WTC11 (cell line): ENCODE measurements at regions not wholly inside any gene's neighbourhood (a gene's known extent, or its start where the extent isn't known, plus 50 kb on each side); places are given as distances from the start of the nearest gene placed in this dataset.

ENCODE experiments used
- ATAC-seq: fragments of 200-7000 bp; cut with Tn5 transposase; 2 replicates; pipeline ENCODE4 v1.10.0; 2021; ENCODE audit warnings: mild to moderate bottlenecking, moderate library complexity
- CTCF ChIA-PET: fragments of 300-600 bp; sonication (Branson Sonifier 250); formaldehyde crosslinking; loops from one replicate; lab custom pipeline; 2021; ENCODE audit warnings: antibody characterized with exemption; lab: Charles Lee
- POLR2A ChIA-PET: fragments of 350-600 bp; sonication (Branson Sonifier 250); formaldehyde crosslinking; loops from one replicate; lab custom pipeline; 2021; ENCODE audit warnings: antibody characterized with exemption; lab: Charles Lee
- DNase-seq: peaks from one replicate; pipeline ENCODE4 v3.0.0; 2021; ENCODE audit warnings: low spot score
- H3K27ac Mint-ChIP-seq: 2 replicates; pipeline ENCODE4 v1.8.0; 2021; ENCODE audit warnings: mixed read lengths
- H3K27me3 Mint-ChIP-seq: 2 replicates; pipeline ENCODE4 v1.8.0; 2021; ENCODE audit warnings: low read depth, mild to moderate bottlenecking, moderate library complexity, mixed read lengths
- H3K36me3 Mint-ChIP-seq: 2 replicates; pipeline ENCODE4 v1.8.0; 2021; ENCODE audit warnings: mixed read lengths
- H3K4me1 Mint-ChIP-seq: 2 replicates; pipeline ENCODE4 v1.8.0; 2022; ENCODE audit warnings: mixed read lengths
- H3K4me3 Mint-ChIP-seq: 2 replicates; pipeline ENCODE4 v1.8.0; 2021; ENCODE audit warnings: mild to moderate bottlenecking, moderate library complexity, mixed read lengths
- H3K9me3 Mint-ChIP-seq: 2 replicates; pipeline ENCODE4 v1.8.0; 2021; ENCODE audit warnings: mixed read lengths
- ATF1 ChIP-seq: sonication (generic); formaldehyde crosslinking; IDR thresholded peaks from 2 replicates; pipeline ENCODE4 v1.8.1; 2023; ENCODE audit warnings: mild to moderate bottlenecking, moderate library complexity, missing genetic modification reagents
- CREB1 ChIP-seq: sonication (generic); formaldehyde crosslinking; IDR thresholded peaks from 2 replicates; pipeline ENCODE4 v1.8.0; 2023; ENCODE audit warnings: mild to moderate bottlenecking, missing genetic modification reagents
- FOXK1 ChIP-seq: sonication (generic); formaldehyde crosslinking; IDR thresholded peaks from 2 replicates; pipeline ENCODE4 v1.8.0; 2022; ENCODE audit warnings: mild to moderate bottlenecking, moderate library complexity, missing genetic modification reagents
- FOXP1 ChIP-seq: sonication (generic); formaldehyde crosslinking; IDR thresholded peaks from 2 replicates; pipeline ENCODE4 v1.8.0; 2022; ENCODE audit warnings: missing genetic modification reagents, mild to moderate bottlenecking, moderate library complexity, borderline replicate concordance
- NR1H2 ChIP-seq: sonication (generic); formaldehyde crosslinking; IDR thresholded peaks from 2 replicates; pipeline ENCODE4 v1.9.0; 2021; ENCODE audit warnings: mild to moderate bottlenecking, moderate library complexity, missing genetic modification reagents
- NR2C2 ChIP-seq: sonication (generic); formaldehyde crosslinking; IDR thresholded peaks from 2 replicates; pipeline ENCODE4 v1.8.0; 2022; ENCODE audit warnings: mild to moderate bottlenecking, missing genetic modification reagents
- NR3C1 ChIP-seq: sonication (generic); formaldehyde crosslinking; conservative IDR thresholded peaks from 2 replicates; pipeline ENCODE4 v1.8.1; 2023; ENCODE audit warnings: low read depth, mild to moderate bottlenecking, missing genetic modification reagents
- RELA ChIP-seq: sonication (generic); formaldehyde crosslinking; IDR thresholded peaks from 2 replicates; pipeline ENCODE4 v1.8.1; 2022; ENCODE audit warnings: missing genetic modification reagents, mild to moderate bottlenecking, borderline replicate concordance
- ZNF121 ChIP-seq: sonication (generic); formaldehyde crosslinking; IDR thresholded peaks from 2 replicates; pipeline ENCODE4 v1.8.0; 2023; ENCODE audit warnings: missing genetic modification reagents
- ZNF138 ChIP-seq: sonication (generic); formaldehyde crosslinking; conservative IDR thresholded peaks from 2 replicates; pipeline ENCODE4 v1.8.1; 2022; ENCODE audit warnings: mild to moderate bottlenecking, moderate library complexity, missing genetic modification reagents
- ZNF219 ChIP-seq: sonication (generic); formaldehyde crosslinking; IDR thresholded peaks from 2 replicates; pipeline ENCODE4 v1.8.0; 2023; ENCODE audit warnings: missing genetic modification reagents, mild to moderate bottlenecking, borderline replicate concordance
- ZNF317 ChIP-seq: sonication (generic); formaldehyde crosslinking; IDR thresholded peaks from 2 replicates; pipeline ENCODE4 v1.8.1; 2023; ENCODE audit warnings: low read depth, mild to moderate bottlenecking, moderate library complexity, missing genetic modification reagents, borderline replicate concordance
- ZNF396 ChIP-seq: fragments of 250-450 bp; sonication (Bioruptor Pico); IDR thresholded peaks from 2 replicates; pipeline ENCODE4 v1.8.0; 2021; ENCODE audit warnings: mild to moderate bottlenecking, moderate library complexity, borderline replicate concordance
- ZNF423 ChIP-seq: fragments of 250-450 bp; sonication (Bioruptor Pico); IDR thresholded peaks from 2 replicates; pipeline ENCODE4 v2.1.2; 2022; ENCODE audit warnings: mild to moderate bottlenecking, moderate library complexity
- TF ChIP-seq, protein P1 (sequence below): sonication (generic); formaldehyde crosslinking; IDR thresholded peaks from 2 replicates; pipeline ENCODE4 v1.8.1; 2023; ENCODE audit warnings: mild to moderate bottlenecking, moderate library complexity, missing genetic modification reagents
- TF ChIP-seq, protein P2 (sequence below): sonication (generic); formaldehyde crosslinking; IDR thresholded peaks from 2 replicates; pipeline ENCODE4 v1.8.0; 2022; ENCODE audit warnings: missing genetic modification reagents
- TF ChIP-seq, protein P3 (sequence below): sonication (generic); formaldehyde crosslinking; IDR thresholded peaks from 2 replicates; pipeline ENCODE4 v1.8.1; 2023; ENCODE audit warnings: mild to moderate bottlenecking, missing genetic modification reagents
- TF ChIP-seq, protein P4 (sequence below): sonication (generic); formaldehyde crosslinking; IDR thresholded peaks from 2 replicates; pipeline ENCODE4 v1.8.1; 2022; ENCODE audit warnings: low read depth, missing genetic modification reagents, borderline replicate concordance
- TF ChIP-seq, protein P5 (sequence below): fragments of 250-450 bp; sonication (Bioruptor Pico); IDR thresholded peaks from 2 replicates; pipeline ENCODE4 v1.9.0; 2021; ENCODE audit warnings: moderate library complexity, mild to moderate bottlenecking, inconsistent platforms, borderline replicate concordance
- TF ChIP-seq, protein P6 (sequence below): sonication (generic); formaldehyde crosslinking; conservative IDR thresholded peaks from 2 replicates; pipeline ENCODE4 v1.8.1; 2023; ENCODE audit warnings: mild to moderate bottlenecking, low read depth, missing genetic modification reagents, moderate library complexity

DNA sequence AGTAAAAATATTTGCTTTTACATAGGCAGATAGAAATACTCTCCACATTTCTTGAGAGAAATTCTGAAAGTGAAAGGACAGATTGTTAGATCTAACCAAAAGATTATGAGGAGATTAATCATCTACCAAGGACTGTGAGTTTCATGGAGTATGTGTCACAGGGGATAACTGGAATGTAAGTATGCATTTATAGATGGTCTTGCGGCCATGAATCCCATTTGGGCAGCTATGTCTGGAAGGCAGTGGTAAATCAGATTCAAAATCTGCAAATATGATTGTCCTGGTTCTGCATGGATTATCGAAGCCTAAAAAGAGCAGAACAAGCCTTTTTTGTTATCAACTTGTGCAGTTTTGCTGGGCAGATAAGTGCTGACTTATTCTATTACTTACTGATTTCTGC, 293.8 kb downstream of the RFPL4B start:
- Mint-ChIP-seq H3K4me1 (no peaks in the 10 kb centered on the region), H3K4me3 (no peak overlapping the region), H3K9me3 (no peaks in the 10 kb centered on the region)
- POLR2A ChIA-PET, result no interaction called here
- DNase-seq, result no peak
- TF ChIP-seq, protein P1, sequence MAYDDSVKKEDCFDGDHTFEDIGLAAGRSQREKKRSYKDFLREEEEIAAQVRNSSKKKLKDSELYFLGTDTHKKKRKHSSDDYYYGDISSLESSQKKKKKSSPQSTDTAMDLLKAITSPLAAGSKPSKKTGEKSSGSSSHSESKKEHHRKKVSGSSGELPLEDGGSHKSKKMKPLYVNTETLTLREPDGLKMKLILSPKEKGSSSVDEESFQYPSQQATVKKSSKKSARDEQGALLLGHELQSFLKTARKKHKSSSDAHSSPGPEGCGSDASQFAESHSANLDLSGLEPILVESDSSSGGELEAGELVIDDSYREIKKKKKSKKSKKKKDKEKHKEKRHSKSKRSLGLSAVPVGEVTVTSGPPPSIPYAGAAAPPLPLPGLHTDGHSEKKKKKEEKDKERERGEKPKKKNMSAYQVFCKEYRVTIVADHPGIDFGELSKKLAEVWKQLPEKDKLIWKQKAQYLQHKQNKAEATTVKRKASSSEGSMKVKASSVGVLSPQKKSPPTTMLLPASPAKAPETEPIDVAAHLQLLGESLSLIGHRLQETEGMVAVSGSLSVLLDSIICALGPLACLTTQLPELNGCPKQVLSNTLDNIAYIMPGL (CRISPR knock-in tag), result no peak
- no peak for TF ChIP-seq NR1H2 (CRISPR knock-in tag)
- no peak for TF ChIP-seq ATF1
- TF ChIP-seq, protein P2, sequence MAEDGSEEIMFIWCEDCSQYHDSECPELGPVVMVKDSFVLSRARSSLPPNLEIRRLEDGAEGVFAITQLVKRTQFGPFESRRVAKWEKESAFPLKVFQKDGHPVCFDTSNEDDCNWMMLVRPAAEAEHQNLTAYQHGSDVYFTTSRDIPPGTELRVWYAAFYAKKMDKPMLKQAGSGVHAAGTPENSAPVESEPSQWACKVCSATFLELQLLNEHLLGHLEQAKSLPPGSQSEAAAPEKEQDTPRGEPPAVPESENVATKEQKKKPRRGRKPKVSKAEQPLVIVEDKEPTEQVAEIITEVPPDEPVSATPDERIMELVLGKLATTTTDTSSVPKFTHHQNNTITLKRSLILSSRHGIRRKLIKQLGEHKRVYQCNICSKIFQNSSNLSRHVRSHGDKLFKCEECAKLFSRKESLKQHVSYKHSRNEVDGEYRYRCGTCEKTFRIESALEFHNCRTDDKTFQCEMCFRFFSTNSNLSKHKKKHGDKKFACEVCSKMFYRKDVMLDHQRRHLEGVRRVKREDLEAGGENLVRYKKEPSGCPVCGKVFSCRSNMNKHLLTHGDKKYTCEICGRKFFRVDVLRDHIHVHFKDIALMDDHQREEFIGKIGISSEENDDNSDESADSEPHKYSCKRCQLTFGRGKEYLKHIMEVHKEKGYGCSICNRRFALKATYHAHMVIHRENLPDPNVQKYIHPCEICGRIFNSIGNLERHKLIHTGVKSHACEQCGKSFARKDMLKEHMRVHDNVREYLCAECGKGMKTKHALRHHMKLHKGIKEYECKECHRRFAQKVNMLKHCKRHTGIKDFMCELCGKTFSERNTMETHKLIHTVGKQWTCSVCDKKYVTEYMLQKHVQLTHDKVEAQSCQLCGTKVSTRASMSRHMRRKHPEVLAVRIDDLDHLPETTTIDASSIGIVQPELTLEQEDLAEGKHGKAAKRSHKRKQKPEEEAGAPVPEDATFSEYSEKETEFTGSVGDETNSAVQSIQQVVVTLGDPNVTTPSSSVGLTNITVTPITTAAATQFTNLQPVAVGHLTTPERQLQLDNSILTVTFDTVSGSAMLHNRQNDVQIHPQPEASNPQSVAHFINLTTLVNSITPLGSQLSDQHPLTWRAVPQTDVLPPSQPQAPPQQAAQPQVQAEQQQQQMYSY, result no peak
- TF ChIP-seq ZNF317 (CRISPR knock-in tag), result no peak
- TF ChIP-seq, protein P3, sequence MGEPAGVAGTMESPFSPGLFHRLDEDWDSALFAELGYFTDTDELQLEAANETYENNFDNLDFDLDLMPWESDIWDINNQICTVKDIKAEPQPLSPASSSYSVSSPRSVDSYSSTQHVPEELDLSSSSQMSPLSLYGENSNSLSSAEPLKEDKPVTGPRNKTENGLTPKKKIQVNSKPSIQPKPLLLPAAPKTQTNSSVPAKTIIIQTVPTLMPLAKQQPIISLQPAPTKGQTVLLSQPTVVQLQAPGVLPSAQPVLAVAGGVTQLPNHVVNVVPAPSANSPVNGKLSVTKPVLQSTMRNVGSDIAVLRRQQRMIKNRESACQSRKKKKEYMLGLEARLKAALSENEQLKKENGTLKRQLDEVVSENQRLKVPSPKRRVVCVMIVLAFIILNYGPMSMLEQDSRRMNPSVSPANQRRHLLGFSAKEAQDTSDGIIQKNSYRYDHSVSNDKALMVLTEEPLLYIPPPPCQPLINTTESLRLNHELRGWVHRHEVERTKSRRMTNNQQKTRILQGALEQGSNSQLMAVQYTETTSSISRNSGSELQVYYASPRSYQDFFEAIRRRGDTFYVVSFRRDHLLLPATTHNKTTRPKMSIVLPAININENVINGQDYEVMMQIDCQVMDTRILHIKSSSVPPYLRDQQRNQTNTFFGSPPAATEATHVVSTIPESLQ, result no peak
- no peak for TF ChIP-seq CREB1 (CRISPR knock-in tag)
- TF ChIP-seq, protein P4, sequence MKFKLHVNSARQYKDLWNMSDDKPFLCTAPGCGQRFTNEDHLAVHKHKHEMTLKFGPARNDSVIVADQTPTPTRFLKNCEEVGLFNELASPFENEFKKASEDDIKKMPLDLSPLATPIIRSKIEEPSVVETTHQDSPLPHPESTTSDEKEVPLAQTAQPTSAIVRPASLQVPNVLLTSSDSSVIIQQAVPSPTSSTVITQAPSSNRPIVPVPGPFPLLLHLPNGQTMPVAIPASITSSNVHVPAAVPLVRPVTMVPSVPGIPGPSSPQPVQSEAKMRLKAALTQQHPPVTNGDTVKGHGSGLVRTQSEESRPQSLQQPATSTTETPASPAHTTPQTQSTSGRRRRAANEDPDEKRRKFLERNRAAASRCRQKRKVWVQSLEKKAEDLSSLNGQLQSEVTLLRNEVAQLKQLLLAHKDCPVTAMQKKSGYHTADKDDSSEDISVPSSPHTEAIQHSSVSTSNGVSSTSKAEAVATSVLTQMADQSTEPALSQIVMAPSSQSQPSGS (CRISPR knock-in tag), result no peak
- TF ChIP-seq ZNF121 (CRISPR knock-in tag), result no peak
- TF ChIP-seq NR2C2 (CRISPR knock-in tag), result no peak
- TF ChIP-seq RELA (CRISPR knock-in tag), result no peak
- TF ChIP-seq, protein P5, sequence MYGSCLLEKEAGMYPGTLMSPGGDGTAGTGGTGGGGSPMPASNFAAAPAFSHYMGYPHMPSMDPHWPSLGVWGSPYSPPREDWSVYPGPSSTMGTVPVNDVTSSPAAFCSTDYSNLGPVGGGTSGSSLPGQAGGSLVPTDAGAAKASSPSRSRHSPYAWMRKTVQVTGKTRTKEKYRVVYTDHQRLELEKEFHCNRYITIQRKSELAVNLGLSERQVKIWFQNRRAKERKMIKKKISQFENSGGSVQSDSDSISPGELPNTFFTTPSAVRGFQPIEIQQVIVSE (CRISPR knock-in tag), result no peak
- TF ChIP-seq, all 79 proteins: peak for 0
- no peak overlapping the region for H3K27ac Mint-ChIP-seq
- ATAC-seq, result no peak
- no peaks in the 10 kb centered on the region for H3K36me3 Mint-ChIP-seq
- CTCF ChIA-PET, result no interaction called here
- H3K27me3 Mint-ChIP-seq, result no peaks in the 10 kb centered on the region

DNA sequence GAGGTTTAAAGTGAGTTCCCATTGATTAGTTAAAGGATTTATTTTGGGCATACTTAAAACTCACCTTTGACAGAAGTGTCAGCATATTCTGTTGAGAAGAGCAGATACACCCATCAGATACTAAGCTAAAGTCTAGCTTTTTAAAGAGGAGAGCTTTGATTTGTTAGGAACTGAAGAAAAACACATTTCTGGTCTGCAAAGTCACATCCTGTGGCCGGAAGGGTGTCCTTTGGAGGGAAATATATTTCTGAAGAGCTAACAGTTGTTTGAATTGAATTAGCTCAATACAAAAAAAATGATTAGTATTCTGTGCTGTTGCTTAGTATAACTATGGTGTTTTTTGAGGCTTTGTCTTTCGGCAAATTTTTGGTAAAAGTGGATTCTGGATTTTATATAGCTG, 302.7 kb downstream of the RFPL4B start:
- H3K4me3 Mint-ChIP-seq, result no peak overlapping the region
- no peak overlapping the region for H3K27ac Mint-ChIP-seq
- DNase-seq (no peak), ATAC-seq (no peak)
- no peaks in the 10 kb centered on the region for H3K36me3 Mint-ChIP-seq
- POLR2A ChIA-PET, result no interaction called here
- TF ChIP-seq ZNF138 (CRISPR knock-in tag) (no peak), ZNF219 (CRISPR knock-in tag) (no peak), ZNF423 (CRISPR knock-in tag) (no peak), NR3C1 (CRISPR knock-in tag) (no peak), CREB1 (CRISPR knock-in tag) (no peak), FOXP1 (CRISPR knock-in tag) (no peak), ZNF396 (CRISPR knock-in tag) (no peak), FOXK1 (no peak), ATF1 (no peak), ZNF317 (CRISPR knock-in tag) (no peak)
- TF ChIP-seq, protein P6, sequence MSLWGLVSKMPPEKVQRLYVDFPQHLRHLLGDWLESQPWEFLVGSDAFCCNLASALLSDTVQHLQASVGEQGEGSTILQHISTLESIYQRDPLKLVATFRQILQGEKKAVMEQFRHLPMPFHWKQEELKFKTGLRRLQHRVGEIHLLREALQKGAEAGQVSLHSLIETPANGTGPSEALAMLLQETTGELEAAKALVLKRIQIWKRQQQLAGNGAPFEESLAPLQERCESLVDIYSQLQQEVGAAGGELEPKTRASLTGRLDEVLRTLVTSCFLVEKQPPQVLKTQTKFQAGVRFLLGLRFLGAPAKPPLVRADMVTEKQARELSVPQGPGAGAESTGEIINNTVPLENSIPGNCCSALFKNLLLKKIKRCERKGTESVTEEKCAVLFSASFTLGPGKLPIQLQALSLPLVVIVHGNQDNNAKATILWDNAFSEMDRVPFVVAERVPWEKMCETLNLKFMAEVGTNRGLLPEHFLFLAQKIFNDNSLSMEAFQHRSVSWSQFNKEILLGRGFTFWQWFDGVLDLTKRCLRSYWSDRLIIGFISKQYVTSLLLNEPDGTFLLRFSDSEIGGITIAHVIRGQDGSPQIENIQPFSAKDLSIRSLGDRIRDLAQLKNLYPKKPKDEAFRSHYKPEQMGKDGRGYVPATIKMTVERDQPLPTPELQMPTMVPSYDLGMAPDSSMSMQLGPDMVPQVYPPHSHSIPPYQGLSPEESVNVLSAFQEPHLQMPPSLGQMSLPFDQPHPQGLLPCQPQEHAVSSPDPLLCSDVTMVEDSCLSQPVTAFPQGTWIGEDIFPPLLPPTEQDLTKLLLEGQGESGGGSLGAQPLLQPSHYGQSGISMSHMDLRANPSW (CRISPR knock-in tag), result no peak
- peaks cover 5% of the 10 kb centered on the region for H3K9me3 Mint-ChIP-seq
- CTCF ChIA-PET, result no interaction called here
- H3K27me3 Mint-ChIP-seq, result no peaks in the 10 kb centered on the region
- no peaks in the 10 kb centered on the region for H3K4me1 Mint-ChIP-seq
